ENCODE measurements at regions not wholly inside any gene's neighbourhood (a gene's known extent, or its start where the extent isn't known, plus 50 kb on each side); places are given as distances from the start of the nearest gene placed in this dataset.

DNA sequence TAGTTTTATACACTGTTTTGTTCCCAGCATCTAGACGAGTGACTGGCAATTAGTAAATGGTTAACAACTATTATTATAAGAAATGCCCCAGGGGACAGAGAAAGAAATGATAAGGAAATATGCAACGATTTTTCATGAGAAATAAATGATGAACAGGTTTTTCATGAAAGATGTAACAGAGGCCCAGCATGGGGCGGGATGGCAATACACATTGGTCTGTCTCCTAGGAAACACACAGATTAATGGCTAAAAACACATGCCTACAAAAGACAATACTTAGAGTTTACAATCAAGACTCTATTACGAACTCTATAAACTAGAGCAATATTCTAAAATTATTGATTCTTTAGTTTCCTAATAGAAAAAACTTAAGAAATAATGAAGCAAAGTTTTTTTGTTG lies 441.5 kb upstream of the CDH9 start:
- Histone ChIP-seq H3K79me1 (ENCODE audit: low read depth, low read length) (no peaks in the 10 kb centered on the region), H2BK5ac (ENCODE audit: low read depth, low read length) (no peak overlapping the region)

More for the DNA sequence above, 441.5 kb upstream of the CDH9 start:
- H4K5ac ChIP-seq (ENCODE audit: insufficient read length, low read depth, low read length) = no peak overlapping the region
- POLR2A ChIA-PET (ENCODE audit: partially characterized antibody) = interaction anchor here (0.9 to 1.1 kb wide), 2 partner anchors 33 to 162 kb away, joined by 3 read pairs; no protein-coding TSS in a partner anchor
- no peak for TF ChIP-seq PHF8 (conservative IDR thresholded peaks at IDR 0.05; ENCODE audit: low read depth, low read length)
- peak; percentile 39 for TF ChIP-seq POLR2AphosphoS5 (IDR thresholded peaks at IDR 0.05; ENCODE audit: low read depth, low read length)
- peak in 1 of 2 experiments; percentile 67; a peak in 2 of 3 replicates for TF ChIP-seq POLR2A (IDR thresholded peaks at IDR 0.05; ENCODE audit: control extremely low read depth in 1 of 2, low read depth in 2 of 2, low read length in 2 of 2)
- FAIRE-seq = no peak
- H3K9ac ChIP-seq (replicated peaks in 1 of 4; ENCODE audit: extremely low read depth in 1 of 4, low read depth in 3 of 4, low read length in 3 of 4) = no peak overlapping the region
- H2AFZ ChIP-seq (ENCODE audit: low read length) = no peak overlapping the region
- no peak overlapping the region for H4K91ac ChIP-seq (replicated peaks; ENCODE audit: insufficient read length, low read length)
- no peak overlapping the region for H2BK20ac ChIP-seq (ENCODE audit: low read length)
- no peak overlapping the region for H4K8ac ChIP-seq (ENCODE audit: extremely low read depth, insufficient read depth, low read length)
- H2BK120ac ChIP-seq (replicated peaks; ENCODE audit: low read depth, low read length) = no peak overlapping the region
- no peak overlapping the region for H3K14ac ChIP-seq (ENCODE audit: insufficient read length)
- WGBS, 2 experiments (ENCODE audit: extremely low coverage in 1 of 2, insufficient coverage in 1 of 2, insufficient read length in 1 of 2, insufficient replicate concordance in 2 of 2, low coverage in 1 of 2, low lambda C conversion rate in 2 of 2, missing lambda C conversion rate in 1 of 2) = 87% methylated on average over 4 of the region's 4 CpGs; no CpG with 5 or more reads in 1 of the 2 experiments
- H2AK5ac ChIP-seq (ENCODE audit: low read depth, low read length) = no peak overlapping the region
- no peak overlapping the region for H2BK15ac ChIP-seq (ENCODE audit: low read length)
- no peaks in the 10 kb centered on the region for H3K23me2 ChIP-seq (ENCODE audit: low read depth, low read length)
- no peak overlapping the region for H2BK12ac ChIP-seq (ENCODE audit: low read depth, low read length)
- peaks cover 0 to 22% of the 10 kb centered on the region in 2 experiments; a peak in 3 of 4 replicates for H3K79me2 ChIP-seq (ENCODE audit: control insufficient read depth in 1 of 2, insufficient read depth in 2 of 2, low read length in 2 of 2)
- no peak overlapping the region for H3K56ac ChIP-seq (replicated peaks; ENCODE audit: insufficient read length, low read depth, low read length)
- no peaks in the 10 kb centered on the region for H3K4me1 ChIP-seq (replicated peaks in 1 of 4; ENCODE audit: control insufficient read depth in 3 of 4, insufficient read depth in 4 of 4, low read length in 3 of 4)
- H3K27me3 ChIP-seq (replicated peaks in 1 of 4; ENCODE audit: control insufficient read depth in 3 of 4, extremely low read depth in 1 of 4, insufficient read depth in 3 of 4, low read length in 3 of 4) = no peaks in the 10 kb centered on the region
- H3K18ac ChIP-seq (ENCODE audit: extremely low read depth, low read length) = no peak overlapping the region
- no peak overlapping the region for H3K4me2 ChIP-seq (ENCODE audit: insufficient read depth in 1 of 2, low read depth in 2 of 2, low read length in 2 of 2)
- no peak overlapping the region for H3K23ac ChIP-seq (ENCODE audit: insufficient read length)
- H4K20me1 ChIP-seq (replicated peaks in 1 of 2; ENCODE audit: control insufficient read depth in 1 of 2, insufficient read depth in 2 of 2, low read length in 2 of 2) = peaks cover 2 to 3% of the 10 kb centered on the region in 2 experiments
- CTCF ChIA-PET (ENCODE audit: partially characterized antibody) = interaction anchor here (0.6 to 0.8 kb wide), 2 partner anchors 8 to 627 kb away, joined by 3 to 4 read pairs; no protein-coding TSS in a partner anchor
- H3K36me3 ChIP-seq (ENCODE audit: control insufficient read depth in 2 of 4, insufficient read depth in 4 of 4, low read length in 3 of 4) = peaks cover 24 to 61% (median 31%) of the 10 kb centered on the region in 4 experiments
- no peak overlapping the region for H3K27ac ChIP-seq (ENCODE audit: low read depth, low read length)
- no peak for DNase-seq (ENCODE audit: low read depth in 1 of 2, low spot score in 2 of 2)
- H3K4me3 ChIP-seq (ENCODE audit: extremely low read depth in 1 of 4, insufficient read depth in 2 of 4, low read depth in 3 of 4, low read length in 4 of 4) = no peak overlapping the region
- peaks cover 23 to 28% of the 10 kb centered on the region in 2 experiments for H3K9me3 ChIP-seq (ENCODE audit: insufficient read depth in 2 of 2, low read depth in 1 of 2, low read length in 1 of 2)
- H3K4ac ChIP-seq (replicated peaks; ENCODE audit: insufficient read length, low read depth, low read length) = no peak overlapping the region

Measured in H1 (cell line).